GM18909 (cell line): ENCODE measurements at regions not wholly inside any gene's neighbourhood (a gene's known extent, or its start where the extent isn't known, plus 50 kb on each side); places are given as distances from the start of the nearest gene placed in this dataset.

Experiments
- ATAC-seq: cut with Tn5 transposase; IDR thresholded peaks from one replicate; pipeline ENCODE4 v1.9.1; 2021; ENCODE audit warnings: mild to moderate bottlenecking; ENCODE audit not compliant: unreplicated experiment, poor library complexity

- ATAC-seq, result no peak
These were observed 815.0 kb upstream of the MAN1A1 start for GRCh38 chr6:120164531-120164930.

- ATAC-seq, result no peak
These were observed 808.3 kb upstream of the MAN1A1 start for GRCh38 chr6:120157873-120158272.

- no peak for ATAC-seq
These were observed 797.7 kb upstream of the MAN1A1 start for GRCh38 chr6:120147071-120147871.

GRCh38 chr6:120141601-120142000 lies 792.0 kb upstream of the MAN1A1 start:
- ATAC-seq, result no peak

GRCh38 chr6:120137492-120137891 lies 787.9 kb upstream of the MAN1A1 start:
- ATAC-seq, result no peak

GRCh38 chr6:120129228-120129627 lies 779.7 kb upstream of the MAN1A1 start:
- ATAC-seq, result no peak

- ATAC-seq, result no peak
These were observed 772.8 kb upstream of the MAN1A1 start for GRCh38 chr6:120122401-120122800.

GRCh38 chr6:120116343-120116742 lies 766.8 kb upstream of the MAN1A1 start:
- ATAC-seq, result no peak

GRCh38 chr6:120112980-120113379 lies 763.4 kb upstream of the MAN1A1 start:
- ATAC-seq, result no peak

- ATAC-seq, result no peak
These were observed 761.4 kb upstream of the MAN1A1 start for GRCh38 chr6:120111001-120111400.

- no peak for ATAC-seq
These were observed 758.7 kb upstream of the MAN1A1 start for GRCh38 chr6:120108061-120108795.

GRCh38 chr6:120103618-120104017 lies 754.1 kb upstream of the MAN1A1 start:
- no peak for ATAC-seq

- ATAC-seq, result no peak
These were observed 747.2 kb upstream of the MAN1A1 start for GRCh38 chr6:120096696-120097260.

GRCh38 chr6:120083186-120083585 lies 733.6 kb upstream of the MAN1A1 start:
- ATAC-seq, result no peak

GRCh38 chr6:120077489-120077888 lies 727.9 kb upstream of the MAN1A1 start:
- no peak for ATAC-seq

GRCh38 chr6:120058410-120058809 lies 708.8 kb upstream of the MAN1A1 start:
- ATAC-seq, result no peak

- peak; percentile 78 for ATAC-seq
These were observed 706.5 kb upstream of the MAN1A1 start for GRCh38 chr6:120056085-120056484.

- no peak for ATAC-seq
These were observed 705.5 kb upstream of the MAN1A1 start for GRCh38 chr6:120055071-120055470.

- ATAC-seq, result no peak
These were observed 690.1 kb upstream of the MAN1A1 start for GRCh38 chr6:120039664-120040063.

GRCh38 chr6:120031837-120032236 lies 682.3 kb upstream of the MAN1A1 start:
- ATAC-seq, result no peak

GRCh38 chr6:120026791-120027190 lies 677.2 kb upstream of the MAN1A1 start:
- no peak for ATAC-seq
